Heart left ventricle (tissue), 13 donors: ENCODE measurements at regions not wholly inside any gene's neighbourhood (a gene's known extent, or its start where the extent isn't known, plus 50 kb on each side); places are given as distances from the start of the nearest gene placed in this dataset.

Experiments
- POLR2A ChIP-seq, 2 donors: fragments of 450-650 bp; IDR thresholded peaks; one replicate each; pipeline ENCODE4 v1.6.1; 2017; ENCODE audit warnings: antibody characterized with exemption in 2 of 2, mild to moderate bottlenecking in 2 of 2, moderate library complexity in 2 of 2
- TF ChIP-seq, protein P1 (sequence below), 12 donors: fragments of 200-600 bp; sonication (generic) in 4 of 12; IDR thresholded peaks; one replicate each; pipeline versions ENCODE4 v1.5.0 to v1.8.0; 2018 to 2022; ENCODE audit warnings: antibody characterized with exemption in 12 of 12, mild to moderate bottlenecking in 5 of 12
- donor health status: ischemic (EF 13 %, LVEDD 7.1; RV severe dilation, severe dysfunction).
- donor health status: DM: no; HTN: yes; CAD: no.
- donor health status: DM: no; HTN: no; CAD: no.
- donor health status: ischemic (EF 25% LVEDD 6.9; RV normal size, moderate dysfunction).
- donor health status: ischemic (EF 25% LVEDD 5.7; RV mildly dilated, moderate dysfunction).
- donor health status: ischemic (EF 35%, LVEDD 5.7; RV mildly dilated, moderate dysfunction).
- donor health status: nonischemic (EF 11% LVEDD 7.7; RV severe dilation, severe dysfunction).
- donor health status: DM: yes; HTN: yes; CAD: no.
- donor health status: PGD.
- donor health status: ischemic (EF 29% LVEDD 5.4; RV normal size, mild dysfunction).
- donor health status: nonischemic (EF 23%, LVEDD 6.1; RV moderate dilation, normal function).

GRCh38 chr2:219832904-219833303, 205.5 kb downstream of the SLC4A3 start:
- TF ChIP-seq, protein P1, sequence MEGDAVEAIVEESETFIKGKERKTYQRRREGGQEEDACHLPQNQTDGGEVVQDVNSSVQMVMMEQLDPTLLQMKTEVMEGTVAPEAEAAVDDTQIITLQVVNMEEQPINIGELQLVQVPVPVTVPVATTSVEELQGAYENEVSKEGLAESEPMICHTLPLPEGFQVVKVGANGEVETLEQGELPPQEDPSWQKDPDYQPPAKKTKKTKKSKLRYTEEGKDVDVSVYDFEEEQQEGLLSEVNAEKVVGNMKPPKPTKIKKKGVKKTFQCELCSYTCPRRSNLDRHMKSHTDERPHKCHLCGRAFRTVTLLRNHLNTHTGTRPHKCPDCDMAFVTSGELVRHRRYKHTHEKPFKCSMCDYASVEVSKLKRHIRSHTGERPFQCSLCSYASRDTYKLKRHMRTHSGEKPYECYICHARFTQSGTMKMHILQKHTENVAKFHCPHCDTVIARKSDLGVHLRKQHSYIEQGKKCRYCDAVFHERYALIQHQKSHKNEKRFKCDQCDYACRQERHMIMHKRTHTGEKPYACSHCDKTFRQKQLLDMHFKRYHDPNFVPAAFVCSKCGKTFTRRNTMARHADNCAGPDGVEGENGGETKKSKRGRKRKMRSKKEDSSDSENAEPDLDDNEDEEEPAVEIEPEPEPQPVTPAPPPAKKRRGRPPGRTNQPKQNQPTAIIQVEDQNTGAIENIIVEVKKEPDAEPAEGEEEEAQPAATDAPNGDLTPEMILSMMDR (IDR thresholded peaks at IDR 0.05), result no peak
- TF ChIP-seq POLR2A (IDR thresholded peaks at IDR 0.05), result no peak
